ENCODE measurements at regions not wholly inside any gene's neighbourhood (a gene's known extent, or its start where the extent isn't known, plus 50 kb on each side); places are given as distances from the start of the nearest gene placed in this dataset.

- TF ChIP-seq CTCF (IDR thresholded peaks at IDR 0.05), result no peak
Measured at GRCh38 chr10:131669838-131670237, 231.0 kb upstream of the PPP2R2D start.

- TF ChIP-seq CTCF (IDR thresholded peaks at IDR 0.05), result no peak
Measured at GRCh38 chr10:131670341-131670740, 230.5 kb upstream of the PPP2R2D start.

GRCh38 chr10:131673396-131673795 is 227.4 kb upstream of the PPP2R2D start:
- no peak for TF ChIP-seq CTCF (IDR thresholded peaks at IDR 0.05)

GRCh38 chr10:131674130-131674529 is 226.7 kb upstream of the PPP2R2D start:
- no peak for TF ChIP-seq CTCF (IDR thresholded peaks at IDR 0.05)

GRCh38 chr10:131675104-131675503 is 225.7 kb upstream of the PPP2R2D start:
- TF ChIP-seq CTCF (IDR thresholded peaks at IDR 0.05), result no peak

- no peak for TF ChIP-seq CTCF (IDR thresholded peaks at IDR 0.05)
Measured at GRCh38 chr10:131676046-131676799, 224.6 kb upstream of the PPP2R2D start.

GRCh38 chr10:131676800-131677421 is 223.9 kb upstream of the PPP2R2D start:
- no peak for TF ChIP-seq CTCF (IDR thresholded peaks at IDR 0.05)

Data from LNCAP (cell line).